Upper lobe of right lung (tissue), 1 donor: ENCODE measurements at regions not wholly inside any gene's neighbourhood (a gene's known extent, or its start where the extent isn't known, plus 50 kb on each side); places are given as distances from the start of the nearest gene placed in this dataset.
"Not testable (repeated sequence)": the region's sequence is repeated elsewhere in the genome, so short reads cannot be mapped to it uniquely, and the experiment has no call there.

Experiments
- ATAC-seq: fragments of 200-7000 bp; cut with Tn5 transposase; one replicate; pipeline ENCODE4 v1.9.1; 2020; ENCODE audit warnings: mild to moderate bottlenecking, moderate library complexity
- DNase-seq: peaks from one replicate; pipeline ENCODE4 v3.0.0-alpha.2; 2020
- H3K27ac ChIP-seq: fragments of 200-600 bp; one replicate; pipeline ENCODE4 v1.8.0; 2022
- H3K27me3 ChIP-seq: fragments of 200-600 bp; one replicate; pipeline ENCODE4 v1.8.0; 2022; ENCODE audit warnings: mild to moderate bottlenecking
- H3K36me3 ChIP-seq: fragments of 200-600 bp; one replicate; pipeline ENCODE4 v1.8.0; 2022
- H3K4me1 ChIP-seq: fragments of 200-600 bp; one replicate; pipeline ENCODE4 v1.8.0; 2022
- H3K4me3 ChIP-seq: fragments of 200-600 bp; one replicate; pipeline ENCODE4 v1.8.0; 2022; ENCODE audit warnings: mild to moderate bottlenecking
- H3K9me3 ChIP-seq: fragments of 200-600 bp; one replicate; pipeline ENCODE4 v1.8.0; 2022
- CTCF ChIP-seq: fragments of 200-600 bp; IDR thresholded peaks from one replicate; pipeline ENCODE4 v1.8.0; 2022; ENCODE audit warnings: antibody characterized with exemption
- intact Hi-C: fragments of 100-400 bp; cut with DNase I; formaldehyde crosslinking; loops from one replicate; pipeline ENCODE4 v1.11.0; 2022
- donor health status: DM: no; HTN: yes; CAD: no; lungs with severe emphysema.

GRCh38 chr4:87716371-87717265 is 66.5 kb downstream of the DMP1 start:
- Histone ChIP-seq H3K4me1 (no peaks in the 10 kb centered on the region), H3K36me3 (no peaks in the 10 kb centered on the region), H3K27ac (no peak overlapping the region), H3K27me3 (no peaks in the 10 kb centered on the region), H3K4me3 (no peak overlapping the region), H3K9me3 (no peaks in the 10 kb centered on the region)
- no peak for ATAC-seq
- no peak for TF ChIP-seq CTCF
- DNase-seq: no peak
- intact Hi-C loops: no loop called here

- ATAC-seq (no peak), DNase-seq (no peak)
- H3K36me3 ChIP-seq: no peaks in the 10 kb centered on the region
- no peak overlapping the region for H3K27ac ChIP-seq
- no peaks in the 10 kb centered on the region for H3K27me3 ChIP-seq
- TF ChIP-seq CTCF: no peak
- no peak overlapping the region for H3K4me3 ChIP-seq
- no peaks in the 10 kb centered on the region for H3K4me1 ChIP-seq
- intact Hi-C loops: no loop called here
- no peaks in the 10 kb centered on the region for H3K9me3 ChIP-seq
Observed at GRCh38 chr4:87717276-87718031, 67.4 kb downstream of the DMP1 start.

- intact Hi-C loops: no loop called here
- no peaks in the 10 kb centered on the region for H3K9me3 ChIP-seq
- ATAC-seq: no peak
- no peaks in the 10 kb centered on the region for H3K4me1 ChIP-seq
- no peak for TF ChIP-seq CTCF
- H3K27ac ChIP-seq: no peak overlapping the region
- H3K36me3 ChIP-seq: no peaks in the 10 kb centered on the region
- no peaks in the 10 kb centered on the region for H3K27me3 ChIP-seq
- no peak overlapping the region for H3K4me3 ChIP-seq
- DNase-seq: no peak
Observed at GRCh38 chr4:87718217-87718835, 68.2 kb downstream of the DMP1 start.

DNA sequence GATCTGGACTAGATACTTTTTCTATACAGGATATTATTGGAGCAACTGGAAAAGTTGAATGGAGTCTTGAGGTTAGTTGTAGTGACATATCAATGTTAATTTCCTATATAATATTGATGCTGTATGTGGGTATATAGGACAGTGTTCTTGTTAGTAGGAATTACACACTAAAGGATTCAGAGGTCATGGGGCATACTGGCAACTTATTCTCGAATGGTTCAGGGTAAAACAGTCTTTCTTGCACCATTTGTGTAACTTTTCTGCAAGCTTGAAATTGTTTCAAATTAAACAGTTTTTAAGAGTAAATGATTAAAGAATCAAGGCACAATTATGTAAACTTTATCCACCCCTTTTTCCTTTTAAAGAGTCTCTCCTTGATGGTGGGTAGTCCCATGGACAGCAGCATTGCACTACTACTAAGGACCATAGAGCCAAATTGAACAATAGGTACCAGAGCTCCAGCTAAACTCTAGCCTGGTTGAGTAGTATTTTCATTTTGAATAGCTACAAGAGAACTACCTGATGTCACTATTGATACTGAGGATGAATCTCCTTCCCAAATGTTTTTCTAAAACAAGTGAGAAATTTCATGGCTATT is 70.1 kb downstream of the DMP1 start:
- no peaks in the 10 kb centered on the region for H3K27me3 ChIP-seq
- no peak overlapping the region for H3K27ac ChIP-seq
- no peaks in the 10 kb centered on the region for H3K4me1 ChIP-seq
- intact Hi-C loops: no loop called here
- H3K4me3 ChIP-seq: no peak overlapping the region
- no peak for ATAC-seq
- no peaks in the 10 kb centered on the region for H3K9me3 ChIP-seq
- TF ChIP-seq CTCF: no peak
- DNase-seq: no peak
- no peaks in the 10 kb centered on the region for H3K36me3 ChIP-seq

DNA sequence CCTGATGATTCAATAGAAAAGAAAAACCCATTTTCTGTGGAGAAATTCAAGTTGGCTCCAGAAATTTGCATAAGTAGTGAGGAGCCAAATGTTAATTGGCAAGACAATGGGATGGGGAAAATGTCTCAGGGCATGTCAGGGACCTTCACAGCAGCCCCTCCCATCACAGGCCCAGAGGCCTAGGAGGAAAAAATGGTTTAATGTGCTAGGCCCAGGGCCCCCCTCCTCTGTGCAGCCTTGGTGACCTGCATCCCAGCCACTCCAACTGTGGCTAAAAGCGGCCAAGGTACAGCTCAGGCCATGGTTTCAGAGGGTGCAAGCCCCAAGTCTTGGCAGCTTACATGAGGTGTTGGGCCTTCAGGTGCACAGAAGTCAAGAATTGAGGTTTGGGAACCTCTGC is 74.1 kb upstream of the IBSP start:
- DNase-seq, H3K27me3 ChIP-seq, H3K4me1 ChIP-seq, H3K27ac ChIP-seq, intact Hi-C loops, H3K36me3 ChIP-seq, H3K4me3 ChIP-seq, H3K9me3 ChIP-seq, ATAC-seq: not testable (repeated sequence)
